GM21825 (cell line): ENCODE measurements at regions not wholly inside any gene's neighbourhood (a gene's known extent, or its start where the extent isn't known, plus 50 kb on each side); places are given as distances from the start of the nearest gene placed in this dataset.

Source experiments
- ATAC-seq: cut with Tn5 transposase; IDR thresholded peaks from one replicate; pipeline ENCODE4 v1.9.1; 2021; ENCODE audit warnings: mild to moderate bottlenecking, moderate library complexity; ENCODE audit not compliant: unreplicated experiment

DNA sequence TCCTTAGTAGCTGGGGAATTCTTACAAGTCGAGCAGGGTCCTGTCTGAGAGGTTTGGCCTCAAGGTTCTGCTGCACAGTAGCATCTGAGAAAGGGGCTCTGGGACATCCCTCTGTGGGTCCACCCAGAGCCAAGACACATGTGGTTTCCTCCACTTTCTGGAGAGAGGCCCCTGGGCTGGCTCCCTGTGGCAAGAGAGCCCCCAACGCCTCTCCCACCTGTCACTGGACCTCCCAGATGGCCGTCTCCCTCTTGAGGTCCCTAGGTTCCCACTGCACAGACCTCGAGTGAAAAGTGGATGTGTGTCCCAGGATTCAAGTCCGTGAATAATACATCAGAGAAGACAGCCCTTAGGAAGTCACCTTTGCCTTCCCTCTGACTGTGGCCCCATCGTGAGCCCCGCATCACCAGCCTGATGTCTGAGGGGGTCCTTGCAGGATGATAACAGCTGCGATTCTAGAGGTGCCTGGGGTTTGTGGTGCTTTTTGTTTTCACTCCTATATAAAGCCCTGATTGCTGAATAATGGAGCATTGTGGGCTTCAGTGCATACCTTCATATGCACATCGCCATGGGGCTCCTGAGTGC is 319.0 kb downstream of the GLRX3 start:
- no peak for ATAC-seq

DNA sequence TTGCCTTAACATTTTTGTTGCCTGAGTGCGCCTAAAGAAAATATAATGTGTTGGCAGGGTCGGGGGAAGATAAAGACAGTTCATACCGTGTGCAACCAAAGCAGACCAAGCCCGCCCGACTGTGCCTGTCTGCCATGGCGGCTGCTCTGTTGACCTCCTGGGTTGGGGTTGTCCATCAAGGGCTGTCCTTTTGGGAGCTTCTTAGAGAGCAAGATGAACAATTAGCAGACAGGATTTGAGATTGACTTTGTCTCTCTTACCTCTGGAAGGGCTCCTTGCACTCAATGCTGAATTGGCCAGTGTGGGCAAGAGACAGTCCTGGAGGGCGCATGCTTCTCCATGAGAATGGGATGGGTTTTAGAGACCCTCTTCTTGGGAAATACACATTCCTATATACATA is 319.6 kb downstream of the GLRX3 start:
- no peak for ATAC-seq

DNA sequence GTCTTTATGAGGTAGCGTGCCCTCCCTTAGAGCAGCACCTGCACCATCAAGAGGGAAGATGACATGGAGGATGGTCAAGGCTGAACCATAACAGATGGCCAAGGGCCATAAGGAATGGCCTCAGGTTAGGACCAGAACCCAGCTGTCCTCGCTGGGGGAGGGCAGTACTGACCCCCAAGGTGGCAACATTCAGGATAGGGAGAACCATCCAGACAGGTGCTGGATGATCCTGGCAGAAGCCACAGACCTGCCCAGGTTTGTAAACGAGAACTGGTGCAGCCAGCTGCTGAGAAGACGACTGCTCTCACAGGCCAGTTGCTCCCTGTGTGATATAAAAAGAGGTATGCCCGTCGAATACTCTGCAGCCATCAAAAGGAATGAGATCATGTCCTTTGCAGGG is 320.4 kb downstream of the GLRX3 start:
- ATAC-seq: no peak

DNA sequence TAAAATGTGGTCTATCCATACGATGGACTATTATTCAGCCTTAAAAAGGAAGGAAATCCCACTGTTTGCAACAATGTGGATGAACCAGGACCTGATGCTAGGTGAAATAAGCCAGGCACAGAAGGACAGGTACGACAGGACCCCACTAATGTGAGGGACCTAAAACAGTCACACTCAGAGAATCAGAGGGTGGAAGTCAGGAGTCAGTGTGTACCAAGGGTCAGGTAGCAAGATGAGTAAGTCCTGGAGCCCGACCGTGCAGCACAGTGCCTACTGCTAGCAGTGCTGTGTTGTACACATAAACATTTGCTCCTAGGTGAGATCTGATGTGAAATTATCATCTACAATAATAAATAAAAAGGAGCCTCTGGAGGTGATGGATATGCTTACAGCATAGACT is 322.3 kb downstream of the GLRX3 start:
- no peak for ATAC-seq

DNA sequence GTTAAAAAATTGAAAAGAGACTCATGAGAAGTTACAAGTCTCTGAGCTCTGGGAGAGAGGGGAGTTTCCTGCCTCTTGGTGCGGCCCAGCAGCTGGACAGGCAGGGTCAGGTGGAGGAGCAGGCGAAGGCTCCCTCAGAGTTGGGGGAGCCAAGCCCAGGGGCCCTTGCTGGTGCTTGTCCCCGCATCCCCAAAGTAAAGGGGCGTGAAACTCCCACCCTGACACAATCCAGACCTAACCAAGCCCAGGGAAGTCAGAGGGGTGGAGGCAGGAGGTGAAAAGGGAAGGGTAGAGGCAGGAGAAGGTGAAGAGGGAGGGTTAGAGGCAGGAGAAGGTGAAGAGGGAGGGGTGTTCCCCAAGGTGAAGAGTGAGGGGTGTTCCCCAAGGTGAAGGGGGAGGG is 322.8 kb downstream of the GLRX3 start:
- ATAC-seq: no peak

DNA sequence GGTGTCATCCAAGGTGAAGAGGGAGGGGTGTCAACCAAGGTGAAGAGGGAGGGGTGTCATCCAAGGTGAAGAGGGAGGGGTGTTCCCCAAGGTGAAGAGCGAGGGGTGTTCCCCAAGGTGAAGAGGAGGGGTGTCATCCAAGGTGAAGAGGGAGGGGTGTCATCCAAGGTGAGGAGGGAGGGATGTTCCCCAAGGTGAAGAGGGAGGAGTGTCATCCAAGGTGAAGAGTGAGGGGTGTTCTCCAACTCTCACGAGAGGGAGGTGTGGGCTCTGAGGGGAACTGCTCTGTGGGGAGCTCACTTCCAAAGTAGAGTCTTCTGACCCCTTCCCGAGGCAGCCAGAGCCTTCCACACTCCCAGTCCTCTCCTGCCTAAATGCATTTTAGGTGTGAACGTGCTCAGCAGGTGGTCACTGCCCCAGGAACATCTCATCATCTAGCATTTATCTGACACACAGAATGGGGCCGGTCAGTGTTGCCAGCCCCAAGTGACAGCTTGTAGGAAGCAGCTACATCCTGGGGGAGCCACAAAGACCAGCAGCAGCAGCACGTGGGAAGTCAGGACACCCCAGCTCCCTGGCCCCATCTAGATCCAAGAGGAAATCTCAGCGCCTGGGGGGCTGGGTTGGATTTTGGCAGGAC is 323.8 kb downstream of the GLRX3 start:
- no peak for ATAC-seq

DNA sequence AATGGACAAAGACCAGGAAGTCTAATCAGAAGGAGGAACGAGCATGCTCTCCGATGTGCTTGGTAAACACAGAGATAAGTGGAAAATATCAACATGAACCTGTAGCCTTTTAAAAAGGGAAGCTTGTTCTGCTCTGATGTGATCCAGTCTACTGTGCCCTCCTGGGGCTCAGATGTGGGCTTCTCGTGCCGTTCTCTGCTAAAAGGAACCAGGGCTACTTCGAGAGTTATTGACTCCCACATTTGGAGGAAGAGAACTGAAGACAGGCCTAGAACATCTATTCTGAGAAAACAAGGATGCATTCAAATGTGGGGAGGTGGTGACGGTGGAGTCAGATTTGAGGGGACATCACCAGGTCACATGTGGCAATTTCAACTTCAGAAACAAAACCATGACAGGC is 325.4 kb downstream of the GLRX3 start:
- no peak for ATAC-seq

DNA sequence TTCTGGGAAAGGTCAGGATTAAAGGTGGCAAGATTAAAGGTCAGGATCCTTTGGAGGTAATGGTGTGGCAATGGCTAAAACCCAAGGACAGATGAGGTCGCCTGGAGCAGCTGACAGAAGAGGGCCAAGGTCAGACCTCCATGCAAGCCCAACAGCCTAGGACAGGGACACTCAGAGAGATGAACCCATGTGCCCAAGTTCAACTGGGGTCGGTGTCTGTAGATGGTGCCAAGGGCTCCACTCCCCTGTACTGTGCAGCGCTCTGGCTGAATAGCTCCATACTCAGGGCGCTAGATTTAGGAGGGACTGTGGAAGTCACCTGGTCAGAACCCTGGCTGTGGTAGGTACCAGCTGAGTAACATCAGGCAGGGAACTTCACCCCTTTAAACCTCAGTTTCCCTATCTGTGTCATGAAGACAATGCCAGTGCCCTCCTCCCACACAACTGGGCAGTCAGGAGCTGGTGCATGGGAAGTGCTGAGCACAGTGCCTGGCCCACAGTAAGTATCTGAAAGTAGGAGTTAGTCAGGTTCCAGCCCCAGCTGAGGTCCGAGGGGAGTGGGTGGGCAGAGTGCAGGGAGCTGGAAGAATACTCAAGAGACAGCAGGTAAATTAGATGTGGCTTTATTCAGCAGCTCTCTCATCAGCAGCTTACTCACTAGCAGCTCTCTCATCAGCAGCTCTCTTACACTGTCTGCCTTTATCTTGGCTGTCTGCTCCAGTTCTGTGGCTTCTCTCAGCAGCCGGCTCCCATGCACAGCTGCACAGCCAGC is 327.1 kb downstream of the GLRX3 start:
- ATAC-seq: no peak

DNA sequence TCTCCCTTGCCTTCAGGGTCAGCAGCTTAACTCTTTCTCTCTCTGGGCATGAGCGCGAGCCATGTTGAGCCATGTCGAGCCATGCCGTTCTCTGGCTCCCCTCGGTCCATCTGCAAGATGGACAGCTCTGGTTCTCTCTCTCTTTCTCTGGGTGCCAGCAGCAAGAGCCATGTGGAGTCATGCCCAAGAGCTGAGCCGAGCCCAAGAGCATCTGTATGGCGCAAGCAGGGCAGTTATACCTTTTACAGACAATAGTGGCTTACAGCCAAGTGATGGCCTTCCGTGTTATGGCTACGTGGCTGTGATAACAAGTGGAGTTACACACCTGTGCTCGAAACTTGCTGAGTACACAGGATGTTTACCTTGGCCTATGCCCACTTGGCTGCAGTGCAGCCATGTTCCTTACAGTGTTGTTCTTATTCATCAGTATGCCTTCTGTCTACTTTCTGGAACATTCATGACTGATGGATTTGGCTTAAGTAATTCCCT is 327.7 kb downstream of the GLRX3 start:
- ATAC-seq: no peak

DNA sequence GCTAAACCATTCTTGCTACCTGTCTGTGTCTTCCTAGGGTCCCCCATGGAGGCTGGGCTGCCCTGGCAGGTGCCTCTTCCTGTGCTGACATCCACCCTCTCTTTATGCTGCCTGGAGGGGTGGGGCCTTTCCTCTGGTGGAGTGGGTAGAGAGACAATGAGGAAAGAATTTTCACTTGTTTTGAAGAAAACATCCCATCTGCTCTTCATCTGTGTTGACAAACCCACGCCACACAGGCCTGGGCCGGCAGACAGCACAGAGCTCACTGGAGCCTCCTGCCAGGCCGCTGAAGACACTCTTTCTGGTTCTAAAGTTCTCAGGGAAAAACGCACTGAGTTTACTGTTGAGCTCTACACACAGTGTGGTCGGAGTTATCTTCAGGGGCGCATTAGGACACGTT is 328.2 kb downstream of the GLRX3 start:
- no peak for ATAC-seq

DNA sequence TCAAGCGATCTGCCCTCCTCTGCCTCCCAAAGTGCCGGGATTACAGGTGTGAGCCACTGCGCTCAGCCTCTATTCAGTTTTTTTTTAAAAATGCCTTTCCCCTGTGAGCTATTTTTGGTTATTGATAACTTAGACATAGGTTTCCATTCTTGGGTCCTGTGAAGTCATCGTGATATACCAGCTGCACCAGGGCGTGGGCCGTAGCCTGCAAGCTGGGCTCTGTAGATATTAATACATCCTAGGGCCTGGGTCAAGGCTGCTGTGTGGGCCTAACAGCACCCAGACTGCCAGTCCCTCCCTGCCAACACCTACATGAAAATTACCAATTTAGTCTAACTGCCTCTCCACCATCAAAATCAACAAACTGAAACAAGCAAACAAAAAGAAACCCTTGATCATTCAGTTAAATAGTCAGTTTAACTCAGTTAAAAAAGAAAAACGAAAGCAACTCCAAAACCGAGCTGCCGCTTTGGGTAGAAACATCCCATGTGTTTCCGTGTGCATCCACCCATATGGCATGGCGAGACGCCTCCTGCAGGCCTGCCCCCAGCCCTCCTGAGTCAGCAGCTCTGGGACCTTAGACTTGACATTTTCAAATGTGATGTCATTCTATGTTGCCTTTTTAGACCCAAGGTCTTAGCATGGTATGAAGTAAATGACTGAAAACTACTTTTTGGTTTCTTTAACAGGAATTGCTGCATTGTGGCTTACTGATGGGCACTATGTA is 330.2 kb downstream of the GLRX3 start:
- no peak for ATAC-seq

DNA sequence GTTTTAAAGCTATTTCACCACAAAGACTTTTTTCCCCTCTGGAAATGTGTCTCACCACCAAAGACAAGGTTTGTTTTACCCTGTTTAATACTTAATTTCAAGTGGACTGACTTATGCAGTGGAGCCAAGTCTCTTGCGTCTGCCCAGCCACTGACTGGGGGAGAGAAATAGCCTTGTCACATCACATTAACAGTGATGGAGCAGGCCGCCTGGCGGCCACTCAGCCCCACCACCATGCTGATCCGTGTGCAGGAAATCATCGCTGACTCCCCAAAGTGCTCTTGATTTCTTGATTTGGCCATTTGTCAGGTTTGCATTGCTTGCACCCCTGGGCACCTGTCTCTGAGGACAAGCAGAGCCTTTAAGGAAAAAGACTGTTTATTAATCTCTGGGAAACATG is 334.1 kb downstream of the GLRX3 start:
- no peak for ATAC-seq

DNA sequence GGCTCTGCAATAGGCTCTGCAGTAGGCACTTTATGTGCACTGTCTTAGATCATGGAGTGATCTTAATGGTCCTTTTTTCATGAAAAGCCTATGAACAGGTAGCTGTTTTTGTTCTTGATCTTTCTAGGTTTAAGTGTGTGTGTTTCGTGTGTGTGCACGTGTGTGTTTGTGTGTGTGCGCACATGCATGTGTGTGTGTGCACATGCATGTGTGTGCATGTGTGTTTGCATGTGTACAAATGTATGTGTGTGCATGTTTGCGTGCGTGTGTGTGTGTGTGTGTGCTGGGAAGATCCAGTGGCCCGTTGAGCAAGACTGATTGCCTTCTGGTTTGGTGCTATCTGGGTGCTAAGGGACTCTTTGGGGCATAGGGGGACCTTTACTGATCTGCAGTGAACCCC is 334.8 kb downstream of the GLRX3 start:
- ATAC-seq: no peak

DNA sequence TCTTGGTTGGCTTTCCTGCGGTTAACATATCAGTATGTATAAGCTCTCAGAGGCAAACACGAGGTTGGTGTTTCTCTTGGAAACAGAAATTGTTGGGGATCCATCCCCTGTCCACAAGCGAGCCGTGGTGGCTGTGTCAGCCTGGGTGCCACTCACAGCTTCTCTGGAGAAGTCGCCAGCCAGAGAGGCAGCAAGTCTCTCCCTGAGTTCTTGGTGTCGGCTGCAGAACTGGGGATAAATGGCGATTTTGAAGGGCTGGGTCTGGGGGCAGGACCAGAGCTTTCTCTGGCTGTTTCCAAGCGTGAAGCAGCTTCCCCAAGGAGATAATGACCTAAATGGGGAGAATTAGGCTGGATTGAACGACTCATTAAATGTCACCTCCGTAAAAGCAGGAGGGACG is 335.3 kb downstream of the GLRX3 start:
- no peak for ATAC-seq

DNA sequence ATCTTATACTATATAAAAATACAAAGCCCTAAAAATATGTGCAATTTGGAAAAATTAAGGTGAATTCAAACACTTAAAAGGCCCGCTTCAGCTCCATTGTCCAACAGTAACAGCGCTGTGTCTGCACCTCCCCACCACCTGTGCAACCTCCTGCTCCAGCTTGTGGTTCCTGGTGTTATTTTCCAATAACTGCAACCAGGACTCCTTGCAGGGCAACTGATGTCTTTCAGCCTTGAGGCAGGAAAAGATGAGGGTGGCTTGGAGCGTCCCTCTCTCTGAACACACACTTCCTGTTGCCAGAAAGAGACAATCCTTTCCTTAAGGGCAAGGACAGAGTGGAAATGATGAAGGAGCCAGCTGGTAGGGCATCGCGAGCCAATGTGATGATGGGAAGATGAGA is 336.0 kb downstream of the GLRX3 start:
- ATAC-seq: no peak

DNA sequence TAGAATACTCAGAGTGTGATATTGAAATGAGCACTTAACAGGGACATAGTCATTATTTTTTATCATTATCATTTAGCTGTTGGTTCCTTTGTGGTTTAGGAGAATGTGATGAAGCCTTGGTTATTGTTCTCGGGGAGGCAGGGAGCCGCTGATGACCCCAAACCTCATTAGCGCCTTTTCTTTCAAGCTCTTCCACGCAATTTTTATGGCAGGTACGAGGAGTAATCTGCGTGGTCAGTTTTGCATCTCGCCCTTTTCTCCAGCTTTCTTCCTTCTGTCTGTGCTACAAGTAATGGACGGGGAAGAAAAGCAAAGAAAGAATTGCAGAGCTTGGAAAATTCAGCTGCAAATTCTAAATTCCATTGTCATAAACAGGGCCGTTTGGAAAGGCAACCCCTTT is 338.4 kb downstream of the GLRX3 start:
- ATAC-seq: no peak

DNA sequence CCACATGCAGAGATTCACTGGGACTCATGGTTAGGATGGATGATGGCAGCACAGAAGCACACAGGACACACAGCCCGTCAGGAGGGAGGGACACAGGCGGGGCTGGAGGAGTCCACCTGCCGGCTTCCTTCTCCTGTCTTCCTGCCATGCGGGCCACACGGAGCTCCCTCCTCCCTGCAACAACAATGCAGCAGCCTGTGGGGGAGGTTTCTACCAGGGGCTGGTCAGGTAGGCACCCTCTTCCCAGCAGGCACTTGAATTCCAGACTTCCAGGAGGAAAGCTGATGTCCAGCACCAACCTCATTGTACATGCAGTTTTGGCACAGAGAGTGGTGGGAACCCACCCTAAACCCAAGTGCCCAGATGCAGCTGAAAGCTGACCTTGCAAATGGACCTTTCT is 341.2 kb downstream of the GLRX3 start:
- ATAC-seq: no peak

DNA sequence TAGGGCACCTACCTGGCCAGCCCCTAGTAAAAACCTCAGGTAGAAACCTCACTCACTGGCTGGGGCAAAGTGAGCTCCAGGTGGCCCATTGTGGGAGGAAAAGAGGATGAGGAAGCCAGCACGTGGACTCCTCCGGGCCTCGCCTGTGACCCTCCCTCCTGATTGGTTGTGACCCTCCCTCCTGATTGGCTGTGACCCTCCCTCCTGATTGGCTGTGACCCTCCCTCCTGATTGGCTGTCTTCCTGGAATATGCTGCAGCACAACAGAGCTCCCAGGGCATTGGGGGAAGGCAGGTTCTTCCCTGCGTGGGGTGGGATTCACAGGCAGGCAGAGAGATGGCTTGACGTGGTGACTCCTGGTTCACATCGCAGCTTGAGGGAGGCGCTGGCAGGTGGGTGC is 343.0 kb downstream of the GLRX3 start:
- ATAC-seq: no peak

DNA sequence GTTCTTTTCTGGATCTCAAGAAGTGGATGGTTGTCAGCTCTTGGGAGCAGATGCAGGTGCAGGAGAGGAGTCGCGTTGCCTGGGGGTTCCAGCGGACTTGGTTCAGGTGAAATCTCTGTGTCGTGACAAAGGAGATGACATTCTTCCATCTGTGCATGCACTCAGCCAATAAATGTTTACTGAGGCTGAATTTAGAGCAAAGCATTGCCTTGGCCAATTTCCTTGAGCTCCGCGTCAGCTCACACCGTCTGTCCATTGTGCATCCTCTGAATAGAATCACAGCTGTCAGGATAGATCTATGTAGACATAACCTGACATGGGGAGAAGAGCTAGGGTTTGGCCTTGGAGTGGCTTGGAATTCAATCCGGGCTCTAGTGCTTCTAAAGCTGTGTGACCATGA is 343.7 kb downstream of the GLRX3 start:
- ATAC-seq: no peak

DNA sequence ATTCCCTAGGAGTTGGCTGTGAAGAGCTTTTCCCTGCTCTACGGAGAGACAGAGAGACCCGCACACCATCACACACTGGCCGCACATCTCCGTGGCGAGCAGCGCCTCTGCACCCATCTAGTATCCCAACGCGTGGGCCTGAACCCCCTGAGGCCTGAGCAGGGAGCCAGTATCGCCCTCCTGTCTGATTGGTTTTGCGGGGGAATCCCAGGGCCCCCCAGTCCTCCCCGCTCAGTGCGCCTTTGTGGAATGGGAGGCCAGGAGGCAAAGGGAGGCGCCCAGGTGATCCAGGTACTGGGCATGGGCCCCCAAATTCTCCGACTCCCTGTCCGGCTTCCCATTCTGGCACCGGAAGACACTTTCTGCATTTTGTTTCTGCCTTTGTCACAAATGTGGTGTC is 344.3 kb downstream of the GLRX3 start:
- no peak for ATAC-seq

DNA sequence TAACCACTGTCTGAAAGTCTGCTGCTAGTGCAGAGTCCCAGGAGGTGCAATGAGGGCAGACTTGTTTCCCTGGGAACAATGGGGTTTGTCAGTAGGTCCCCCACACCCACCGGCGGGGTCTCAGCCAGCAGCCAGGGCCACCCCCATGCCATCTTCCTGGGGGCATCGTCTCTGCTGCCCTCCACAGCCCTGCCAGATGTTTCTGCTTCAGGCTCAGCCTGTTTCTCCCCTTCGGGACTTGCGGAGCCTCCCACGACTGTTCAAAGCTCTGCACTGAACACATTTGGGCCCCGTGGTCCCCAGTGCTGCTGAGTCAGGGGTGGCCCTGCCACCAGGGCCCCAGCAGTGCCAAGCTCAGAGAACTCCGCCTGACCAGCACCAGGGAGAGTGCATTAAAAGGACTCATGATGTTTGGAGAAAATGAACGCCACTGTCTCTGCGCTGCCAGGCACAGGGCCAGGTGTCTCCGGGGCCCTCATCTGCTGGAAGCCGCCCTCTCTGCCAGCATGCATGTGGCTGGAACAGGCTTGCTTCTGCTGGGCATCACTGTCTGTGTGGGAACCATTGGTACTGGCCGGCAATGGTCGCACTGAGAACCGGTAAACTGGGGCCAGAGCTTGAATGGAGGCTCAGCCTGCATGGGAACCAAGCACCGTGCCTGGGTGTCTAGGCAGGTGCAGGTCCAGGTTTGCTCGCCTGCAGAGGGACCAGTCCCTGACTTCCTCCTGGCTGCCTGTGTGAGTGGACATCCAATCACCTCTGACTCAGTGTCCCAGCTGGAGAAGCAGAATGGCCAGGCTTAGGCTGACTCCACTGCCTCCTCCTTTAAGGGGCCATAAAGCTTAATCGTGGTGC is 345.1 kb downstream of the GLRX3 start:
- ATAC-seq: no peak
